GM21723 (cell line): ENCODE measurements at regions not wholly inside any gene's neighbourhood (a gene's known extent, or its start where the extent isn't known, plus 50 kb on each side); places are given as distances from the start of the nearest gene placed in this dataset.
A peak's percentile ranks its signal among the peaks of the same experiment; 100 is the strongest.
"Not testable (repeated sequence)": the region's sequence is repeated elsewhere in the genome, so short reads cannot be mapped to it uniquely, and the experiment has no call there.

ENCODE experiments used
- ATAC-seq: cut with Tn5 transposase; IDR thresholded peaks from one replicate; pipeline ENCODE4 v1.9.1; 2021; ENCODE audit warnings: mild to moderate bottlenecking, moderate library complexity; ENCODE audit not compliant: unreplicated experiment

DNA sequence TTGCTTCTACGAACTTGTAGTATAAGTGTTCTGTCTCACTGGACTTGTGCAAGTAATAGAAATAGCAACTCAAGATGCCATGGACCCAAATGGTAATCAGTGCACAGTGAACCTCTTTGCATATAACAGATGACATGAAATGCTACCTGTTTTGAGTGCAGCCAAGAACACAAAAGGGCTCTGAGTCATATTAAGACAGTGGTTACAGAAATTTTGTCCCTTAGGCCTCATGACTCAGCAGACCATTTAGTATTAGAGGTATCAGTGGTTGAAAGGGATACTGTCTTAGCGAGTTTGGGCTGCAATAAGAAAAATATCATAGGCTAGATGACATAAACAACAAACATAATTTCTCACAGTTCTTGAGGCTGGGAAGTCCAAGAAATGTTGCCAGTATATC, 502.9 kb upstream of the PCDH10 start:
- peak; percentile 85 for ATAC-seq

GRCh38 chr4:132651196-132651595, 497.9 kb upstream of the PCDH10 start:
- ATAC-seq = no peak

DNA sequence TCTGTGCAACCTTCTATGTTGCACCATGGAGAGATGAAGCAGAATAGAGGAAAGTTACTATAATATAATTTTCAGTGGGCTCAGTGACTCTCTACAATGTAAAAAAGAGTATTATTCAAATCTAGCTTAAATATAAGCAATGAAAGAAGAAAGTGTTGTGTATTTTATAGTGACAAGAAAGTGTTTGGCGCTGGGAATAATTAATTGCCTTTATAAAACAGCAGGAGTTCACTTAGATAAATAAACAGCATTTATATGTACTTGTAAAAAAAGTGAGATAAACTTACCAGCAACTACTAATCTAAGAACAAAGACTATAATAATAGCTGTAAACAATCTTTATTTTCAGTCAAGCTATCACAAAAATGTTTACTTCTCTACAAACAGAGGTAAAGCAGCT, 488.9 kb upstream of the PCDH10 start:
- ATAC-seq = no peak

GRCh38 chr4:132662456-132662855, 486.6 kb upstream of the PCDH10 start:
- no peak for ATAC-seq

DNA sequence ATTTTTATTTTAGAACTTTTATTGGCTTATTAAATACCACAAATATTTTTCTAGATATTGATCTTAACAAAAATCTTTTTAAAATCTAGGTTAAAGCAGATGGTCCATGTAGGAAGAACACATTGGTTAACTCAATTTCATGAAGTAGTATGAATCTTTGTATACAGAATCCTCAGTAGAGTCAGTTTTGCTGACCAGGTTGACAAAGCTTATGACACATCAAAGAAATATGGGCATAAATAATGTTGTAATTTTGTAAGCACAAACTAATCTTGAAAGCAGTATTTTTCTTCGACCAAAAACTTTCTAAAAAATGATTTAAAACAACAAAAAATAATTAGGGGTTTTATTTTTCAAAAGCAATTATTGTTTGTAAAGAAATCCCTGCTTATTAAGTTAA, 479.3 kb upstream of the PCDH10 start:
- ATAC-seq = no peak

DNA sequence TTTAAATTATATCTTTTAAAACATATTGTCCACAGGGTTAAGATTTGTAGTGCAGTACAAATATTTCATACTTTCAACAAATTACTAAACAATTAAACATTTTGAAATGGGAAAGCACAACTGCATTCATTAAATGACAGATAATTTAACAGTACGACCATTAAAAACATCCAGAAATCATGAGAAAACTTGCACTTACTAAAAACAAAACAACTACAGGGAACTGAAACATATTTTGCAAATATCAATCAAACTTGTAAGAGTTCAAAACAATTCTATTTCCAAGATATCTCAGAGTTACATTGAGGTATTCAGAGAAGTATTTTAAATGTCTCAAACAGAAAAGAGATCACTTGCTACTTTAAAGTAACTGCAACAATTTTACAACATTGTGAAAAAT, 478.5 kb upstream of the PCDH10 start:
- ATAC-seq = no peak

DNA sequence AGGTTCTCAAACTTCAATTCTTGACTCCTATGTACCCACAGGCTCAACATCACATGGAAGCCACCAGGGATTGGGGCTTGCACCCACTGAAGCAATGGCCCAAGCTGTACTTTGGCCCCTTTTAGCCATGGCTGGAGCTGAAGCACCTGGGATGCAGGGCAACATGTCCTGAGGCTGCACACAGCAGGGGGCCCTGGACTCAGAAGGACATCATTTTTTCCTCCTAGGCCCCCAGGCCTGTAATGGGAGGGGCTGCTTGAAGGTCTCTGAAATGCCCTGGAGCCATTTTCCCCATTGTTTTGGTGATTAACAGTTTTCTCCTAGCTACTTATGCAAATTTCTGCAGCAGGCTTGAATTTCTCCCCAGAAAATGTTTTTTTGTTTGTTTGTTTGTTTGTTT, 465.1 kb upstream of the PCDH10 start:
- no peak for ATAC-seq

GRCh38 chr4:132691026-132691425, 458.1 kb upstream of the PCDH10 start:
- no peak for ATAC-seq

- no peak for ATAC-seq
Observed at GRCh38 chr4:132691668-132692067, 457.4 kb upstream of the PCDH10 start.

- ATAC-seq = no peak
Observed at GRCh38 chr4:132694775-132695174, 454.3 kb upstream of the PCDH10 start.

DNA sequence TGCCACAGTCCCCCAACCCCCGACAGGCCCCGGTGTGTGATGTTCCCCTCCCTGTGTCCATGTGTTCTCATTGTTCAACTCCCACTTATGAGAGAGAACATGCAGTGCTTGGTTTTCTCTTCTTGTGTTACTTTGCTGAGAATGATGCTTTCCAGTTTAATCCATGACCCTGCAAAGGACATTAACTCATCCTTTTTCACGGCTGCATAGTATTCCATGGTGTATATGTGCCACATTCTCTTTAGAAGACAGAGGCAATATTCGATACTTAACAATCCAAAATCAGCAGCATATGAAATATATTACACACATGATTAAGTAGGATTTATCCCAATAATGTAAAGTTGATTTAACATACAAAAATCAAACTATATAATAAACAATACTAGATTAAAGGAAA, 451.6 kb upstream of the PCDH10 start:
- ATAC-seq = not testable (repeated sequence)

GRCh38 chr4:132707955-132708354, 441.1 kb upstream of the PCDH10 start:
- ATAC-seq = no peak

DNA sequence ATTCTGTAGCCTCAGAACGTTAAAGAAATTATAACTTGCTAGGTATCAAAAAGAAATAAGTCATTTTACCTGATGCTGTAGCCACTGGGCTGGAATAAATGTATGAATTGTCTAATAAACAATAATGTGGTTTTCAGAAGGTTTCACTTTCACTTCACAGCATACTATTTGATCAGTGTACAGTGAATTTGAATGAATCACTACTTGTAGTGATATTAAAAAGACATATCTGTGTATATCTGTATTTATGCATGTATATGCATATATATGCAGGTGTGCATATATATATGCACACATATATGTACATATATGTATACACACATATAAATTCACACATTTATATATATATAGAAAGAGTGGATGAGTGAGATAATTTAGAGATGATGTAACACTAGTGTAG, 440.0 kb upstream of the PCDH10 start:
- ATAC-seq = no peak

- no peak for ATAC-seq
Observed at GRCh38 chr4:132710971-132711370, 438.1 kb upstream of the PCDH10 start.

- ATAC-seq = no peak
Observed at GRCh38 chr4:132737344-132737743, 411.8 kb upstream of the PCDH10 start.

DNA sequence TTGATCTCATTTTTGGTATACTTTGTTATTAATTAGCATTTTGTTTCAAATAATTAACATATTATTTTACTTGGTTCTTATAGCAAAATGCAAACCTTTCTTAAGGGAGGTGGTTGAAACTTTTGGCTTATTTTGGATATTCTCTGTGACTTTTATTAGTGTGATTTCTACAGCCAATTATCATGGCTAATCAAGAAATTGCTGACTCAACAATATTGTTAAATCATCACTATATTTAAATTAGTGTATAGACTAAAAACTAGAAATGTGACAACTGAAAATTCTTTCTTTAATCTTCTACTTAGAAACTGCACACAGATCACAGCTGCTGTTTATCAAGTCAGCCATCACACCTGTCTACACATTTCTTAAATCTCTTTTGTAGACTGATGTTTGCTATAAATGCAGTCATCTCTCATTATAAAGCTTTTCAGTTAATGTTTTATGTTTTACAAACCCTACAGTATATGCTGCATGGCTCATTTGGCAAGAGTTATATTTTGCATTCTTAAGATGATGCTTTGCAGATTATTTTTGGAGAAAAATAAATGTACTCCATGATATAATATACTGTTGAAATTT, 389.8 kb upstream of the PCDH10 start:
- no peak for ATAC-seq

DNA sequence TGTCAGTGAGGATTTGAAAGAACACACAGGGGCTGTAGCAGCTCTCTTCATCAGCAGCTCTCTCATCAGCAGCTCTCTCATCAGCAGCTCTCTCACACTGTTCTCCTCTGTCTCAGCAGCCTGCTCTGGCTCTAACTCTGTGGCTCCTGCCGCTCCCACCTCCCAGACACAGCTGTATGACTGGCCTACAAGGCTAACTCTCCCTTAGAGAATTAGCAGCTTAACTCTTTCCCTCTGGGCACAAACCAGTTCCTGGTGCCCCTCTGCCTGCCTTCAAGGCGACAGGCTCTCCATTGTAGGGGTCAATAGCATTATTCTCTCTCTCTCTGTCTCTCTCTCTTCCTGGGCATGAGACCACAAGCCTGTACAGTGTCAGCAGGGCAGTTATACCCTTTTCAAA, 385.6 kb upstream of the PCDH10 start:
- no peak for ATAC-seq

DNA sequence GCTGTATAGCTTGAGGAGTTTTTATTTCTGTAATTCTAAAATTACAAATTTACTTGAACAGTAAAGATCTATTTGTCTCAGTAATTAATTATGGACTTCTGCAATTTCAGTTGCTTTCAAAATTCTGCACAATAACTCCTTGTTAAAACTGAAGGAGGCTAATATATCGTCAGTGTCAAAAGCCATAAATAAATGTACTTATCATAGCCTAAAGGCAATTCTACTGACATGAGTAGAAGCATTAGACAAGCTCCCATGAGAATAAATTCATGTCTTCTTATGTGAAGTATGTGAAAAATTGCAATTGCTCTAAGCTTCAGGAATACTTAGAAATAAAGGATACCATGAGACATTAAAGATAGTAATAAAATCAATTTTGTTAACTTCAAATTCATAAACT, 381.2 kb upstream of the PCDH10 start:
- ATAC-seq = no peak

GRCh38 chr4:132770776-132771175, 378.3 kb upstream of the PCDH10 start:
- no peak for ATAC-seq

DNA sequence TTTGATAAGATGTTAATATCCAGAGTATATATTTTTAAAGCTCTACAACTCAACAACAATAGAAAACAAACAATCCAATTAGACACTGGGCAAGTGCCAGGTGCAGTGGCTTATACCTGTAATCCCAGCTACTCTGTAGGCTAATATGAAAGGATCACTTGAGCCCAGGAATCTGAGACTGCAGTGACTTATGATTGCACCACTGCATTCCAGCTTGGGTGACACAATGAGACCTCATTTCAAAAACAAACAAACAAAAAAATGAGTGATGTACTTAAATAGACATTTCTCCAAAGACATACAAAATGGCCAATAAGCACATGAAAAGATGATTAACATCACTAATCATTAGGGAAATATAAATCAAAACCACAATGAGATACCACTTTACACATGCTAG, 356.8 kb upstream of the PCDH10 start:
- no peak for ATAC-seq

DNA sequence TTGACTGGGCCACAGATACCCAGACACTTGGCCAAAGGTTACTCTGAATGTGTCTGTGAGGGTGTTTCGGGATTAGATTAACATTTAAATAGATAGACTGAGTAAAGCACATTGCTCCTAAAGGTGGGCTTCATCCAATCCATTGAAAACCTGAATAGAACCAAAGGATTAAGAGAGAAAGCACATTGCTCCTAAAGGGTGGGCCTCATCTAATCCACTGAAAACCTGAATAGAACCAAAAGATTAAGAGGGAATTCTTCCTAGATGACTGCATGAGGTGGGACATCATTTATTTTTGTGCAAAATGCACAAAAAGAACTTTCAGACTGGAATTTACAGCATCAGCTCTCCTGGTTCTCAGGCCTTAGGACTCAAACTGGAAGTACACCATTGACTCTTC, 351.2 kb upstream of the PCDH10 start:
- ATAC-seq = no peak

- no peak for ATAC-seq
Observed at GRCh38 chr4:132809298-132810032, 339.6 kb upstream of the PCDH10 start.

GRCh38 chr4:132813061-132813460, 336.0 kb upstream of the PCDH10 start:
- ATAC-seq = not testable (repeated sequence)
